ENCODE measurements at regions not wholly inside any gene's neighbourhood (a gene's known extent, or its start where the extent isn't known, plus 50 kb on each side); places are given as distances from the start of the nearest gene placed in this dataset.

DNA sequence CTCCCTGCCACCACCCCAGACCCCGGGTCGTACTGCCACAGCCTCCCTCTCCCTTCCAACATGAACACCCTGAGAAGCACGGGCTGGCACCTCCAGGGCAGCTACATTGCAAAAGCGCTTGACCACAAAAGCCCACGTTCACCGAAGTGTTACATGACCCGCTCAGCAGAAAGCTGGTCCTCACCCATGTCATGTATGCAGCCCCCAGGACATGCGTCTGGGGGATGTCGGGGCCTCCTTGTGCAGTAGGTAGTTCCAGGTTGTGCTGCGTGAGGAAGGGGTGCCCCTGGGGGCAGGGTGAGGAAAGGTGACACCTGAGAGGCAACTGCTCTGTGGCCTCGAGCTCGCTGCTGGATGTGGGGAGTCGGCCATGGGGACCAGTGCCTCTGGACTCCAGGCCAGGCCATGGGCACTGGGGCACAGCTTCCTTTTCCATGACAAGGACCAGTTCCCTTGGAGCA, 102.0 kb upstream of the C1orf174 start:
- H3K4me1 Mint-ChIP-seq (ENCODE audit: low read depth), result no peaks in the 10 kb centered on the region
- no peaks in the 10 kb centered on the region; the same call in 1 of the 2 replicates for H3K27me3 Mint-ChIP-seq (ENCODE audit: insufficient read depth)
- H3K9me3 Mint-ChIP-seq, result peaks cover 80% of the 10 kb centered on the region
- TF ChIP-seq, protein P1, sequence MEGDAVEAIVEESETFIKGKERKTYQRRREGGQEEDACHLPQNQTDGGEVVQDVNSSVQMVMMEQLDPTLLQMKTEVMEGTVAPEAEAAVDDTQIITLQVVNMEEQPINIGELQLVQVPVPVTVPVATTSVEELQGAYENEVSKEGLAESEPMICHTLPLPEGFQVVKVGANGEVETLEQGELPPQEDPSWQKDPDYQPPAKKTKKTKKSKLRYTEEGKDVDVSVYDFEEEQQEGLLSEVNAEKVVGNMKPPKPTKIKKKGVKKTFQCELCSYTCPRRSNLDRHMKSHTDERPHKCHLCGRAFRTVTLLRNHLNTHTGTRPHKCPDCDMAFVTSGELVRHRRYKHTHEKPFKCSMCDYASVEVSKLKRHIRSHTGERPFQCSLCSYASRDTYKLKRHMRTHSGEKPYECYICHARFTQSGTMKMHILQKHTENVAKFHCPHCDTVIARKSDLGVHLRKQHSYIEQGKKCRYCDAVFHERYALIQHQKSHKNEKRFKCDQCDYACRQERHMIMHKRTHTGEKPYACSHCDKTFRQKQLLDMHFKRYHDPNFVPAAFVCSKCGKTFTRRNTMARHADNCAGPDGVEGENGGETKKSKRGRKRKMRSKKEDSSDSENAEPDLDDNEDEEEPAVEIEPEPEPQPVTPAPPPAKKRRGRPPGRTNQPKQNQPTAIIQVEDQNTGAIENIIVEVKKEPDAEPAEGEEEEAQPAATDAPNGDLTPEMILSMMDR (IDR thresholded peaks at IDR 0.05), result no peak
- DNase-seq, result no peak
- H3K4me3 Mint-ChIP-seq, result no peak overlapping the region
- H3K27ac Mint-ChIP-seq, result no peak overlapping the region
- peaks cover 13% of the 10 kb centered on the region; the same call in 1 of the 2 replicates for H3K36me3 Mint-ChIP-seq (ENCODE audit: low read depth)

DNA sequence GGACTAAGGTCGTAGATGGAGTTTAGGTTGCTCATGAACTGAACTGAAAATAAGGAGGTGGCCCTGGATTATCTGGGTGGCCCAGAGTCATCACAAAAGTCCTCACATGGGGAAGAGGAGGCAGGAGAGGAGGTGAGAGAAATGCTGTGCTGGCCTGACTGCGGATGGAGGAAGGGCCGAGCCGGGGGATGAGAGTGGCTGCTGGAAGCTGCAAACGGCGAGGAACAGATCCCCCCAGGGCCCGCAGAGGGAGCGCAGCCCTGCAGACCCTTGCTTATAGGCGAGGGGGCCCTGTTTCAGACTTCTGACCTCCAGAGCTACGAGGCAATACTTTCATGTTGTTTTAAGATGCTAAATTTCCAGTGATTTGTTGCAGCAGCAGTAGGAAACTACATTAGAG, 102.7 kb upstream of the C1orf174 start:
- no peaks in the 10 kb centered on the region for H3K4me1 Mint-ChIP-seq (ENCODE audit: low read depth)
- H3K4me3 Mint-ChIP-seq, result no peak overlapping the region
- TF ChIP-seq, protein P1 (IDR thresholded peaks at IDR 0.05), result no peak
- H3K36me3 Mint-ChIP-seq (ENCODE audit: low read depth), result peaks cover 14% of the 10 kb centered on the region; the same call in 1 of the 2 replicates
- no peaks in the 10 kb centered on the region; the same call in 1 of the 2 replicates for H3K27me3 Mint-ChIP-seq (ENCODE audit: insufficient read depth)
- H3K9me3 Mint-ChIP-seq, result peaks cover 79% of the 10 kb centered on the region
- no peak overlapping the region for H3K27ac Mint-ChIP-seq
- no peak for DNase-seq

DNA sequence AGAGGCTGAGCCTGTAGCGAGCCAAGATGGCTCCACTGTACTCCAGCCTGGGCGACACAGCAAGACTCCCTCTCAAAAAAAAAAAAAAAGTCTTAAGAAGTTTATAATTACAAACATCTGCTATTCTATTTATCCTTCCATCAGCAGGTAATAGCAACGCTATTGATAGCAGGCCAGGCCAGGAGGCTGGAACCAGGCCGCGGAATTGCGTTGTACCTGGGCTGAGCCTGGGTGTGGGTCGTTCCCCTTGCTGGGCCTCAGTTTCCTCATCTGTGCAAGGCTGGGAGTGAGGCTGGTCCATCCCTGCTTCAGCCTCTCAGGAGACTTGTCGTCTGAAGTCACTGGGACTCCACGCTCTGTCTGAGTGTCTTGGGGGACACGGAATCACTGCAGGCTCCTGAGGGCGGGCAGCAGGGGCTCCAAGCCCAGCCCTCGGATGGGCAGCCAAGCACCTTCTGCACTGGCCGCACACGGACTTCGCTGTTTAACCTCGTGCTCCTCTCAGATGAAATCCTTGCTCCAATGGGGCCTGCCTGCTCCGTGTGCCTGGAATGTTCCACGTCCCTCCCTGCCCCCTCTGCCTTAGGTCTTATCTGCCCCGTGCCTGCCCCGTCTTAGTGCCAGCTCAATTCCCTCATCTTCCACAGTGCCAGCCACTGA, 103.9 kb upstream of the C1orf174 start:
- H3K9me3 Mint-ChIP-seq, result peaks cover 79% of the 10 kb centered on the region
- H3K36me3 Mint-ChIP-seq (ENCODE audit: low read depth), result peaks cover 14% of the 10 kb centered on the region; the same call in 1 of the 2 replicates
- no peak for DNase-seq
- H3K4me1 Mint-ChIP-seq (ENCODE audit: low read depth), result no peaks in the 10 kb centered on the region
- TF ChIP-seq, protein P1 (IDR thresholded peaks at IDR 0.05), result no peak
- H3K4me3 Mint-ChIP-seq, result no peak overlapping the region
- H3K27ac Mint-ChIP-seq, result no peak overlapping the region
- H3K27me3 Mint-ChIP-seq (ENCODE audit: insufficient read depth), result no peaks in the 10 kb centered on the region; the same call in 1 of the 2 replicates

DNA sequence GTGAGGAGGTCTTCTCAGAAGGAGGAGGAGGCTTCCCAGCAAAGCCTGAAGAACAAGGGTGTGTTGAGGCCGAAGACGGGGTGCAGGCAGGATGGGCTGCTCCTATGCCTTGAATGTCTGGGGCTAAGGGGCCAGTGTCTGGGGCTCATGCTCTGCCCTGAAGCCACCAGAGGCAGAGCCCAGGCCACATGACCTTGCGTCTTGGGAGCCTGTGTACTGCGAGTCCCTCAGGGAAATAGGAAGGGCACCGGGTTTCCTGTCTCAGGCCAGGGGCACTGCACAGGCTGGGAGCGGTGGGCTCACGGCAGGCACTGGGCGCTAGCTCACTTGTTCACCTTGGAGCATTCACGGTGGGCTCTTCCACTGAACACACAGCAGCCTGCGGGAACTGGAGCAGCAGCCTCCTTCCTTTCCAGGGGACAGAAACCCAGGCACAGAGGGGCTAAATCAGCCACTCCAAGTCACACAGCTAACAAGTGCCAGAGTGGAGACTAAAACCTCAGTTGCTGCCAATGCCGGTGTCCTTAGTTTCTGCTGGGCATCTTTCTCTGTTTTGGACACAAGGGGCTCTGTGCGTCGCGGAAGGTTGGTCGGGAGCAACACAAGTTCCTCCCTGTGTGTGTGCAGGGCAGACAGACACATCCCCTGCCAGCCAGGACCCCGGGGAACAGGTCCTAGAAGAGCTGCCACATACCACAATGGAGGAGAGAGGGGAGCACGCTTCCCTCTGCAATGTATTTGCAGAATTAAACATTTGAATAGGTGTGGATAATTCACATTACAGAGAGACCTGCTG, 104.8 kb upstream of the C1orf174 start:
- Mint-ChIP-seq H3K4me1 (ENCODE audit: low read depth) (no peaks in the 10 kb centered on the region), H3K27ac (no peak overlapping the region), H3K9me3 (peaks cover 81% of the 10 kb centered on the region), H3K27me3 (ENCODE audit: insufficient read depth) (no peaks in the 10 kb centered on the region), H3K36me3 (ENCODE audit: low read depth) (peaks cover 14% of the 10 kb centered on the region; the same call in 1 of the 2 replicates), H3K4me3 (no peak overlapping the region)
- TF ChIP-seq, protein P1 (IDR thresholded peaks at IDR 0.05), result no peak
- DNase-seq, result no peak

DNA sequence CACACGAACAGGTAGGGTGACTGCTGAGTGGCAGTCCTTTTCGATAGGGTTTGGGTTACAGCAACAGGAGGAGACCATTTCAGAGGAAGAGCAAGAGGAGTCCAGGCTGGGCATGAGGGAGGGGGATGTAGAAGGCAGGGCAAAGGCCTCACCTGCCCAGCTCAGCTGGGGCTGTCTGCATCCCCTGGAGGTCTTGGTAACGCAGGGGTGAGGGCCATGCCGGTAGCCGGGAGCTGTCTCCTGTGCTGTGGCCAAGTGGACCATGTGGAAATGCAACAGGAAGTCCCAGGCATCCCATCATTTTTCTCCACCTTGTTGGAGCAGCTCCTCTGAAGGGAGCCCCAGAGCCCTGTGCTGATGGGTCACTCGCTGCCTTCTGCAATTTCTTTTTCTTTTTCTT, 105.4 kb upstream of the C1orf174 start:
- peaks cover 3% of the 10 kb centered on the region; the same call in 1 of the 2 replicates for H3K27me3 Mint-ChIP-seq (ENCODE audit: insufficient read depth)
- no peak for DNase-seq
- H3K27ac Mint-ChIP-seq, result no peak overlapping the region
- peaks cover 14% of the 10 kb centered on the region; the same call in 1 of the 2 replicates for H3K36me3 Mint-ChIP-seq (ENCODE audit: low read depth)
- peaks cover 84% of the 10 kb centered on the region for H3K9me3 Mint-ChIP-seq
- TF ChIP-seq, protein P1 (IDR thresholded peaks at IDR 0.05), result no peak
- no peak overlapping the region for H3K4me3 Mint-ChIP-seq
- no peaks in the 10 kb centered on the region for H3K4me1 Mint-ChIP-seq (ENCODE audit: low read depth)
